ENCODE measurements at regions not wholly inside any gene's neighbourhood (a gene's known extent, or its start where the extent isn't known, plus 50 kb on each side); places are given as distances from the start of the nearest gene placed in this dataset.

DNA sequence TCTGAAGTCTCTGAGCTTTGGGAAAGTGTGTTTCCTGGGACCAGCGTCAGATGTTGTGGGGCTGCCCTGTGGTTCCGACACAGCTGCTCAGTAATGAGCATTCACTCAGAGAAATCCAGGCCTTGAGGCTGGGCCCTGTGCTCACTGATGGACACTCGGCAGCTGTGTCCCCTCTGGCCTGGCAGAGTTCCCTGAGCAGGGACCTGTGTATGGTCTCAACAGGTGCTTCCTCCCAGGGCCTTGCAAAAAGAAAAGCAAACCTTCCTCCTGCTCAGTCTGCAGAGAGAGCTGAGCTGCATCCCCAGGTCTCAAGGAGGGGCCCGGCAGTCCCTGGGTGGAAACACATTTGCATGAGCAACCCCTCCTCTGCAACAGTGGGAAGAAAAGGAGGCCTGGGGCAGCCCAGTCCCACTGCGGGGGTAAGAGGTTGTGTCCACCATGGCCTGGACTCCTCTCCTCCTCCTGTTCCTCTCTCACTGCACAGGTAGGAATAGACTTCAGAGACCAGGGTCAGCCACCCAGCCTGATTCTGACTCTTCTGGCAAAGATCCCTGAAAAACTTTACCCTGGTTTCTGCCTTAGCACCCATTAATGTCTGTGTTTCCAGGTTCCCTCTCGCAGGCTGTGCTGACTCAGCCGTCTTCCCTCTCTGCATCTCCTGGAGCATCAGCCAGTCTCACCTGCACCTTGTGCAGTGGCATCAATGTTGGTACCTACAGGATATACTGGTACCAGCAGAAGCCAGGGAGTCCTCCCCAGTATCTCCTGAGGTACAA lies 131.2 kb downstream of the VPREB1 start:
- no peak for TF ChIP-seq NR3C1 (IDR thresholded peaks at IDR 0.05)
- no peak for TF ChIP-seq ESRRA (IDR thresholded peaks at IDR 0.05; ENCODE audit: borderline replicate concordance, low read length)
- TF ChIP-seq, protein P1, sequence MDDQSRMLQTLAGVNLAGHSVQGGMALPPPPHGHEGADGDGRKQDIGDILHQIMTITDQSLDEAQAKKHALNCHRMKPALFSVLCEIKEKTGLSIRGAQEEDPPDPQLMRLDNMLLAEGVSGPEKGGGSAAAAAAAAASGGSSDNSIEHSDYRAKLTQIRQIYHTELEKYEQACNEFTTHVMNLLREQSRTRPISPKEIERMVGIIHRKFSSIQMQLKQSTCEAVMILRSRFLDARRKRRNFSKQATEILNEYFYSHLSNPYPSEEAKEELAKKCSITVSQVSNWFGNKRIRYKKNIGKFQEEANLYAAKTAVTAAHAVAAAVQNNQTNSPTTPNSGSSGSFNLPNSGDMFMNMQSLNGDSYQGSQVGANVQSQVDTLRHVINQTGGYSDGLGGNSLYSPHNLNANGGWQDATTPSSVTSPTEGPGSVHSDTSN (IDR thresholded peaks at IDR 0.05) = no peak
- TF ChIP-seq POLR2A (IDR thresholded peaks at IDR 0.05; ENCODE audit: low read length) = no peak

Data from A549 (cell line).